HG03442 (cell line): ENCODE measurements at regions not wholly inside any gene's neighbourhood (a gene's known extent, or its start where the extent isn't known, plus 50 kb on each side); places are given as distances from the start of the nearest gene placed in this dataset.

Source experiments
- ATAC-seq: cut with Tn5 transposase; IDR thresholded peaks from one replicate; pipeline ENCODE4 v1.9.1; 2021; ENCODE audit warnings: mild to moderate bottlenecking, moderate library complexity; ENCODE audit not compliant: unreplicated experiment

DNA sequence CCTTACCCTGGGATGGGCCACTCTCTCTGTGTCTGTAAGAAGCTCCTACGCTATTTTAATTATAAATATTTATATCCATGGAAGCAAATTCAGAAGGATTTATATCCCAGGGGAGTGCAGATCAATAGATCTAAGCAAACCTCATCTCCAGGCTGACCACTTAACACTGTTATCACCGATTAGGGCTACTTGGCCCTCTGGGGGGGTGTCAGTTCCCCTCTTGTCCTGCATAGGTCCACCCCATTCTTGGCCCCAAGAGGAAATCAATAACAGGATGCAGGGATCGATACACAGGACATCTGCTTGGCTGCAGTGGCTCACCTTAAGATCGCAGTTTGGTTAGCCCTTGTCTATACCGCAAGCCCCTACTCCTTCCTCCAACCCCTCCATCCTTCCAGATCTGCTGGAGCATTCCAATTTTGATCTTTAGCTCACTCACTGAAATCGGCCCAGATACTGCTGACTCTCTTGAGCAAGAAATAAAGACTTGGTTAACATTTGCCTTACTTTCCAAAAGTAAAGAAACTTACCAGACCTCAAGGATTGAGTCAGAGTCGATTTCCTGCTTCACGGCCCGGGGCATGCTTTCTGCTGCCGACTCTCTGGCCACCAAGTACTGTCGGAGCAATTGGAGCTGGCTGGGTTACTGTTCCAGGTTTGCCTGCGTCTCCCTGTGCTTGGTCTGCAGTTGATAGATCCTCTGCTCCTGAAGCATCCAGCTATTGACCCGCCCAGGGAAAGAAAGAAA, 112.3 kb upstream of the PMFBP1 start:
- no peak for ATAC-seq

DNA sequence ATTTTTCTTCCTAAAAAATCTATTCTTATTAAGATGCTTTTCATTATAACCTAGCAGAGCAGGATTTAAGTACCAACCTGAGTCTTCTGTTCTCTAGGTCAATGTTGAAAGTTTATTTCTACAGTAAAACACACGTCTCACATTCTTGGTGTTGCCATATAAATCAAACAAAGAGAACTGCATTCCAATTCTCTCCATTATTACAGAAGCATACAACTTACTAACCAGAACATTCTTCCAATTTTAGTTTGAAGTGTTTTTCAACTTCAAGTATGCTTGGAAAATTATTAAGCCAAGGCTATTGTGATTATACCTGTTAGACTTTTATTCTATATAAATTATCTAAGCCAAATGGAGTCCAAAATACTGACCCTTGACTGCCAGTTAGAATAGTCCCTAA, 110.4 kb upstream of the PMFBP1 start:
- ATAC-seq, result no peak

DNA sequence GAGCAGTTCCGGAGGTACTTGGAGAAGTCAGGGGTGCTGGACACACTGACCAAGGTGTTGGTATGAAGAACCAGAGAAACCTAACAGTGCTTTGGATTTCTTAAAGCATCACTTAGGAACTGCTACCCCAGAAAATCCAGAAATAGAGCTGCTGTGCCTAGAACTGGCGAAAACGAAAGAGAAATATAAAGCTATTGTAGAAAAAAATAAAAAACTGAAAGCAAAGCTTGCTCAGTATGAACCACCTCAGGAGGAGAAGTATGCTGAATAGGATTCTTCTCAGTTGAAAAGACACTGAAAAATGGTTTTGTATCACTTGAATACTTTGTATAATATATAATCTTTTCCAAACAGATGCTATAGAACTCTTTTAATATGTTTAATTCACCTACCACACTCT, 106.3 kb upstream of the PMFBP1 start:
- no peak for ATAC-seq

DNA sequence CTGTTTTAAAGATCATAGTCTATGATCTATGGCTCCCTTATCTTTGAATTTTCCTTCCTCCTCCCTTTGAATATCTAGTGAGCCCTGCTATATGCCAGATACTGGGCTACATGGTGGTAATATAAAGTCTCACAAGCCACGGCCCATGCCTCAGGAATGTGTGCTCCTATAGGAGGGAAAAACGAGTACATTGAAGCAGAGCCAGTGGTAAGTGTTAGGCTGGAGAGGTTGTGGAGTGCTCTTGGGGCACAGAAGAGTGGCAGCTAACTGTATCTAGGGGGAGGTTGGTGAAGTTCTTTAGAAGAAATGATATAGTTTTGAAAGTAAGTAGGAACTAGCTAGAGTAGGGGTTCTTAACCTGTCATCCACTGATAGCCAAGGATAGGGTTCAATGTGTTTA, 105.8 kb upstream of the PMFBP1 start:
- ATAC-seq, result no peak

DNA sequence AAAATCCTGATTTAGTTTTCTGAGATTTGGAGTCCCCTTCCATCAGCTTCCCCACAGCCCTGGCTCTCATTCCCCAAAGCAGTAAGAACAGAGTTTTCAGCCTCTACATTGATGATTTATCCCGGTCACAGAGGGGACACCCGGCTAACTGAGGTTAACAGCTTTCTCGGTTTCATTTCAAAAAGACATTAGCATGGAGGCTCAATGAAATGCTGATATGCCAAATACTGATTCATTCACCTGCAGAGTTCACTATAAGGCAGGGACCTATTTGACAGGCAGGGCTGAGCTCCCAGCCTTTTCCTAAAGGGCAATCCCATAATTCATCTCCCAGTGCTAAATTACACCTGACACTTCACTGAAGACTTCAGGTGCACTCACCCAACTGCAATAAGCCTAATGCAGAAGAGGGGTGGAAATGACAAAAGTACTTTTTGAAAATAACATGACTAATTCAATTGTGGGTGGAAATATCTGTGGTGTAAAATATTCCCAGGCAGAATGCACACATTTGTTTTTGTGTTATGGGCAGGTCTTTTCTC, 99.8 kb upstream of the PMFBP1 start:
- no peak for ATAC-seq

DNA sequence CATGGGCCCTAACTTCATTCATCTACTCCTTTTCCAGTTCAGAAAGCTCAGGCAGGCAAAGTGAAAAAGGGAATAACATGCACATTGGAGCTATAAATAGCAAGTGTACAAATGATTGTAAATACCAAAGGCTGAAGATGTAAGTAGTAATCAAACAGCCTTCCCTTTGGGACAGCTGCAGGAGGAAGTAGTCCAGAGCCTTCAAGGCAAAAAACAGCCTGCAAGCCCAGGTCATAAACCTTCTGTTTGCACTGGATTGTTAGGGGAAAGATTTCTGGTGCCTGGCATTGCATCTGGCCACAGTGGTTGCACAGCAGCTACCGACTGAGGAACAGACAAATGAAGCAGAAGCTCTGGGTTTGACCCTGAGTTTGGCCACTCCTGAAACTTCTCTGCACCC, 98.6 kb upstream of the PMFBP1 start:
- ATAC-seq, result no peak

DNA sequence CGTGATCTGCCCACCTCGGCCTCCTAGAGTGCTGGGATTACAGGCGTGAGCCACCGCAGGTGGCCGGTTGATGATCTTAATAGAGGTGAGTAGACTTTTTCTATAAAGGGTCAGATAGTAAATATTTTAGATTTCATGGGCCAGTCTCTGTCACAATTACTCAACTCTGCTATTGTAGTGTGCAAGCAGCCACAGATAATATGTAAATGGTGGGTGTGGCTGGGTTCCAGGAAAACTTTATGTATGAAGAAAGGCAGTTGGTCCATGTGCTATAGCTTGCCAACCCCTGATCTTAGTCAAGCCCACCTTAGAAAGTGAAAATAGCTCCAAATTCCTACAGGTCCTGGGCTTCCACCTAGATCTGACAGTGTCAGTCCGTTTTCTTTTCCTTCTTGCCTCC, 94.9 kb upstream of the PMFBP1 start:
- no peak for ATAC-seq

DNA sequence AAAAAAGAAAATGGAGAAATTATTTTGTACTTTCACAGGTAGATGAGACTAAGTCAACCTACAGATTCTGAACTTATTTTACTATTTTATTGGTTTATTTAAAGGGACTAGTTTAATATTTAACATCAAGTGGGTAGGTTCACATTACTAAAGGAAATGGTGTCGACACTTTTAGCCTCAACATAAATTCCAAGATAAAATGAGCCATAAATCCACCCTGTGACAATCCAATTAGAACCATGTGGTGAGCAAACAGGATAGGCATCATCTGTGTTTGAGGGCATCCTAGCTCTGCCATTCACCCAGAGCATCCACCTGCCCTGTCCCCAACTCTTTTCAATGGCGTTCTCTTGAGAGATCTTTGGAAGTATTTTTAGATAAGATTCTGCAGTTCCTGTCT, 92.8 kb upstream of the PMFBP1 start:
- no peak for ATAC-seq

DNA sequence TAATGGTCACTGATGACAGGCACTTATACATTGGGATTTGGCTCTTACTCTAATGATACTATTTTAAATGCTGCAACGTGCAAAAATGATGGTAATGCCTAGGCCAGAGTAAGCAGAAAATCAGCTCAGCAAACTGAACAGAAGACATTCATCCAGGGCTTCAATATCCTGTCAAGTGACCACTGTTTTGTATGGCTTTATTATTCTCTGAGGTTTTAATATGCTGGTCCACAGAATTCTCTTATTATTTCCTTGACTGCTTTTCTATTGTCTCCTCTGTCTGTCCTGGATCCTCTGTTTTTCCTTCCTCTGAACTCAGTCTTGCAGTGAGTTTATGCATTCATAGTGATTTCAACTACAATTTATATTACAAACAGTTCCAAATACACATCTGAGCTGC, 90.8 kb upstream of the PMFBP1 start:
- no peak for ATAC-seq

DNA sequence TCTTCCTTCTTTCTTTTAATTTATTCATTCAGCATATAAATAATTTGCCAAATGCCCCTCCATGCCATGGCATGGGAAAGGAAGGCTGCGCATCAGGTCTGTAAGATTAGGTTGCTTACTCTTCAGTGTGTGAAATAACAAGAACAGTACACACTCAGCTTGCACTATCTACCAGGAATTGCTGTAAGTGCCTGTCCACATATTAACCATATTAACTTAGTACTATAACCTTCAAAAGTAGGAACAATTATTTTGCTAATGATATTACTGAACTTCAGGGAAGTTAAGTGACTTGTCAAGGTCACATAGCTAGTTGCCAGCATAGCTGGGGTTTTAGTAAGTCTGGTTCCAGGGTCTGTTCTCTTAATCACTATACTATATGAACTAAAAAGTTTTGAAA, 89.2 kb upstream of the PMFBP1 start:
- ATAC-seq, result no peak

DNA sequence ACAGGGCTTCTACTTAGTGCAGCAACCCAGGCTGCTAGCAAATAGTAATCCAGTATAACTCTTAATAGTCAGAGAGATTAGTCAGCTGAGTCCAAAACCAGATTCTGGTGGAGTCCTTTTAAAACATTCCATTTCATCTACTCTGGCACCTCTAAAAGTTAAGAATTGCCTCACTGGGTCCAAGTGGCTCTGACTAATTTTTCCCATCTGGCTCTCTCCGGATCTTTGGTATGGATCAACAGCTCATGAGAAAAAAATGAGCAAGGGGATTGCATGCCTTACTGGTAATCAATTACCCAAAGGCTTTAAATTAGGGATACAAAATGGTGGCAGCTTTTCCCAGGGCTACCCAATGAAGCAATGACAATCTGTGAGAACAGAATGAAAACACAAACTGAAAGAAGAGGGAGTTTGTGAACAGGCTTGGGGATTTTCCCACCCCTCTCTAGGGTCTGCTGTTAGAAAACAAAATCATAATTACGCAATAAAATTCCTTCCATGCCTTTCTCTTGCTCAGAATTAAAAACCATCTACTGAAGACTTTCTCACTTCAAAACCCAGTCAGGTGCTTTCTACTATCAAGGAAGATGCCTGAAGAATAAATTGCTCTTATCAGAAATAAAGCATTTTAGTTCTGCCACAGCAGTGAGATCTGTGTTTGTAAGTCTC, 84.6 kb upstream of the PMFBP1 start:
- no peak for ATAC-seq

DNA sequence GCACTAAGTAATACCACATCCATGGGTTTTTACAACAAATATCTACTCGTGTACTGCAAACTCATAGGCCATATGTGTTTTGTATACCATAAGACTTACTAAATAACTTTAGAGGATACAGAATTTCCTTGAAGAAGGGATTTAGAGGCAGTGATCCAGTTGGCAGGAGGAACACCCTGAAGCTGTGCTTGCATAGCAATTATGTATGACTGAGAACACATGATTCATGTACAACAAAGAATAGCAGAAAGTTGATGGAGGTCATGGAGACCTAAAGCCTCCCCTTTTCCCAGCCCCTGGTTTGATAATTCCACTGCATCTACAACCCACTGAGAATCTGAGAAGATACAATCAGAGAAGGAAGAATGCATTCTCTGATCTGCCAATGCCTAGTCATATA, 83.8 kb upstream of the PMFBP1 start:
- ATAC-seq, result no peak

DNA sequence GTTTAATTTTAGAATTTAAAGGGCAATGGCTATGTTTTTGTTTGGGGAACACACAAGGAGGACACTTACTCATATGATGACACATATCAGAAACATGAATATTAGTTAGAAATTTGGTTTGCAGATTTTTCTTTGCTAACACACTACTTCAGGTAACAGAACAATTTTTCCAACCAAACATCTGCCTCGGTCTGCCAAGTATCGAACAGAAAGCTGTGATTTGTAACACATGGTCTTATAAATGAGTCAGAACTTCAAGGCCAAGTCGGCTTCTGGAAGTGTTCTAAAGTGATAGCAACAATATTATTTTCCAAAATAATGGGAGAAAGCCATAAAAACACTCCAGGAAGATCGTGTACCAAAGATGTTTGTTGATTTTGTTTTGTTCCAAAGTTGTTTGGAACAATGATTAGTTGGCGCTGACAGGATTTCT, 75.9 kb upstream of the PMFBP1 start:
- no peak for ATAC-seq

DNA sequence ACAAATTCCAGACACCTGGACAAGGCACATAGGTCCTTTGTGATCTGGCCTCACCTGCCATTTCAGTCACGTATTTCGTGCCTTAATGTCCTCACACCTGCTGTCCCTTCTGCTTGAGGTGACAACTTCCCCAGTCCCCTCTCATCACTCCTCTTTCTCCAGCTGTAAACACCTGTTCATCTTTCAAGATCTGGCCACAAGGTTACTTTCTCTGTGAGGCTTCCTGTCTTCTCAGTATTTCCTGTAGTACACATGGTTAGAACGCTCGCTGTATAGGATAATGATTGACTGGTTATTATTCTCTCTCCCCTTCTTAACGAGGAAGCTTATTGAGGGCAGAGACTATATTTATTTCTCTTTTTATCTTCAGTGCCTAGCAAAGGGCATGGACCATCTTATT, 74.5 kb upstream of the PMFBP1 start:
- peak; percentile 83 for ATAC-seq

DNA sequence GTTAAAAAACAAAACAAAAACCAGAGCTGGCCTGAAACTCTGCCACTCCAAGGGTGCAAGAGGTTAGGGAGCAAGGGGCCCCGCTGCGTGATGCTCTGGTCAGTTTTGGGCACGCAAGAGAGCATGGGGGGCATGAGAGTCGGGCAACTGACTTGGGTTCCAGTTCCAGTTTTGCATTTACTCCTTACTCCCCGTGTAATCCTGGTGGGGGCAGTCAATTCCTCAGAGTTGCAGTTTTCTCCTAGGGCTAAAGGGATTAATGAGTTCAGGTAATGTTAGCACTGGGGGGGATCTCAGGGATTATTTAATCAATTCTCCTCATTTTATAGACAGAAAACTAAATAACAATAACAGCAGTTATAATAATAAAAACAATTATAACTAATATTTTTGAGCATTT, 72.9 kb upstream of the PMFBP1 start:
- ATAC-seq, result no peak

DNA sequence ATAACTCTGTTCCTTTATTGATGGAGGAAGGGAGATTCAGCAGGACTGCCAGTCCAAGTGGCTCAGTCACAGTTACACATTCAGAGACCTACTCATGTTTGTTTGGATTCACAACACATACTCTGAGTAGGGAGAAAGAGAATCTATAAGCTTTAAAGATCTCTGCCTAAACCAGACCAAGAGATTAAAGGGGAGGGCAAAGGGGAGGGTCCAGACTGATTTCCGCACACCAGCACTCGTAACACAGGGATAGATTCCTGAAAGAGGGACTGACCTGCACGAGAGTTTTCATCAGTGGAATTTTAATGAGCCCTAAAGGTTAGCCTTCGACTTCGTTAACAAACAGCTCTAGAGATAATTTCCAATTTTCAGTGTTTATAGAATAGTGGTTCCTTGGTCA, 71.7 kb upstream of the PMFBP1 start:
- ATAC-seq, result no peak

DNA sequence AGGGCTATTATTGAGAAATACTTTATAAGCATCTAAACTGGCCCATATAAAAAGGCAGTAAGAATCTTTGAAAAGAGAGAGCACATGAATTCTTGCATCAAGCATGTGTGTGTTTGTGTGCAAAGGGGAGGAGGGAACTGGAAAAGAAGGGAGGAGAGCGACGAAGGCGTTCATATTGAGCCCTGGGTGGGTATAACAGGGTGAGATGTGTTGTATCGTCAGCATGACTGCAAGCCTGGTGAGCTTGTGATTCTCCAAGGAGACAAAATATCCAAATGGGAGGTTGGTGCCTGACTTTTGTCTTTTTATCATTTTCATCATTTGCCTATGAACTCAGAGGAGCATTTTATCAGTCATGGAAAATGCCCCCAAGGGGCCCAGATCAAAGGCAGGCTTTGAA, 70.8 kb upstream of the PMFBP1 start:
- no peak for ATAC-seq

DNA sequence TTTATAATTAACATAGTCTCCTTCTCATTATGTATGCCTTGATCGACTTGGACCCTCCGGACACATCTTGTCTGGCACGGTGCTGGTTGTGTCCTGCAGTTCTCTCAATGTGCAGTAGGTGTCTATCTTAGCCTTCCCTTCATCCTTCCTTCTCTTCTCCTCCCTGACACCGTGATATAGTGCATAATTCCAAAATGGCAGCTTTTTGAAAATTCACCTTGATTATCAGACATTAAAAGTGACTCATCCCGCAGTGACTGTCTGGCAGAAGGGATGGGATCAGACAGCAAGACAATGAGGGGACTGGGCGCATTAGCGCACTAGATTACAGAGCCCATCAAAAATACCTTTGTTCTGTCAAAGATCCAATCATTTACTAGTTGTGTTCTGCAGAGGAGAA, 70.0 kb upstream of the PMFBP1 start:
- ATAC-seq, result no peak

DNA sequence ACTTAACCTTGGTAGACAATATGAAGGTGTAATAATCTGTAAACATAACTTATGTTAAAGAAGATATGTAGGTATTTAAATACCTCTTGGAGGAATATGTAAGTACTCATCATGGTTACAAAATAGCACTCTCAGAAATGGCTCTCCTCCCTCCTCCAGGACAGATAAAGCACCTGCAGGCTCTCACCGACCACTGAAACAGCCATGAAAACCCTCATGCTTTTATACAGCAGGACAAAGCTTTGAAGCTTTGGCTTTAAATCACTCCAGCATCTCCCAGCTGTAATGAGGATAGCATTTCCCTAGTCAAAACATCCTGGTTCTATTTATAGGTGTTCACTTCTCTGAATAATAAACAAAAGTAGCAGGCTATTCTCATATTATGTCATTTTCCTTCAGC, 69.1 kb upstream of the PMFBP1 start:
- ATAC-seq, result no peak

DNA sequence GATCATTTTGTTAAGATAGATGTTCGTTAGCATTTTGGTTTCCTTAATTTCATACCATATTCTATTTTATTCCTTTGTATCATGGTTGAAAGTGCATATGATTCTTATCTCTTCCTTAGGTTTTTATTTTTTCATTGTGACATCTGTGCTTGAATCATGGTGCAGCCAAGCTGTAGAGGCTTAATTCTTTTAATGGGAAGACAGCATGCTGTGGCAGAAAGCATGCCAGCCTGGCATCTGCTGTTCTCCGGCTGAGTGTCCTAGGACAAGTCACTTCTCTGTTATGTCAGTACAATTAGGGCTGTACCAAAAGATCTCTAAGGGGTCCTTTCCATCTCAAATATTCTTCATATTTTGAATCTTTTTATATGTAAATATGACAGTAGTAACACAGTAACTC, 68.5 kb upstream of the PMFBP1 start:
- ATAC-seq, result no peak

DNA sequence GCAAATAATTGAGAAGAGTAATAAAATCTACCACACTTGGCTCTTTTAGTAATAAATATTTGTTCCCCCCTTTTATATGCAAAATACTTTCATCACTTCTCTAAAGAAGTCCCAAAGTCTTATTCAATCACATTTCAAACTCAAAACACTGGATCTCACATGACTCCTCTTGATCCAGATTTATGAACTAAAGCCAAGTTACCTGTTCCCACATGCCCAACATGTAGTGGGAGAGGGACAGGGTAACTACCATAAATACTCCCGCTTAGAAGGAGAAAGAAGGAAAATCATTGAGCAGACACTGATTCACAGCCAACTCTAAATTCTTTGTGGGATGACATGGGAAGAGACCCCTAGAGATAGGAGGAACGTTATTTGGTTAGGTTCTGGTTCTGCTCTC, 64.9 kb upstream of the PMFBP1 start:
- no peak for ATAC-seq

DNA sequence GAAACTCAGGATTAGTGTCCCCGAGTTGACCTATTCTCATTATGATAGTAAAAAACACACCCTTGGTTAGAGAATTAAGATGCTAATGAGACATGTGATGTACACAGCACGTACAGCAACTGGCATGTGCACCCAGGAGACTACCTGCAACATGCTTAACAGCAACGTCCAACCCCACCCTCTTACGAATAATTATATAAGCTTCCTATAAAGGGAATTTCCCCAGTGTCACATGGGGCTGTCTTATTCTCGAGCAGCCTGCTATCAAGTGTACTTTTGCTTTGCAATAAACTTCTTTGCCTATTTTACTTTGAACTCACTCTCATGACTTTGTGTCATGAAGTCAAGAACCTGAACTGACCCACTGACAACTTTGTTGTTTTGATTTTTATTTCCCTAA, 62.4 kb upstream of the PMFBP1 start:
- ATAC-seq, result no peak

DNA sequence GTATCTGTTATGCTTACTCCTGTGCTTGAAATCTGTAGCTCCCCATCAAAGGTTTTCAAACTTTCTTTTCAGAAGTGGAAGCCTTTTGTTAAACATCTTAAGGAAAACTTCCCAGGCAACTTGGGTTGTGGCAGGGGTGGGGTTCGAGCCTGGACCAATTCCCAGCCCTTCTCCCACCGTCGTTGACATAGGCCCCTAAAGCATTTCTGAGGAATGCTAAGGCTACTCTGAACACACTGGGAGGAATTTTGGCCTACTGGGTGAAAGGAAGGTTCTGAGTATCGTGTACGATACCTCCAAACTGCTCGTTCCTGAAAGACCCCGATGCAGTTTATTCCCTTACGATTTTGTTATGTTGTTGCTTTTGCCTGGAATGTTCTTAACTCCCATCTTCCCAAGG, 56.1 kb upstream of the PMFBP1 start:
- no peak for ATAC-seq
